Caco-2 (cell line): ENCODE measurements at regions not wholly inside any gene's neighbourhood (a gene's known extent, or its start where the extent isn't known, plus 50 kb on each side); places are given as distances from the start of the nearest gene placed in this dataset.

Experiments
- BruUV-seq: library from RNA; stranded (reverse); fragments of 400-500 nt; replicated peaks from 2 replicates; lab custom pipeline; 2021; lab: Mats Ljungman, UMichigan
- CTCF ChIA-PET: fragments of 300-600 bp; sonication (Branson Sonifier 250); formaldehyde crosslinking; loops from one replicate; lab custom pipeline; 2022; ENCODE audit warnings: antibody characterized with exemption; lab: Charles Lee
- POLR2A ChIA-PET: fragments of 300-600 bp; sonication (Branson Sonifier 250); formaldehyde crosslinking; loops from one replicate; lab custom pipeline; 2022; ENCODE audit warnings: antibody characterized with exemption; lab: Charles Lee
- DNase-seq, 2 experiments: peaks; one replicate each; pipeline versions ENCODE4 v3.0.0 to v3.0.0-alpha.2; 2020 to 2022
- H3K27me3 ChIP-seq: replicated peaks from 2 replicates; pipeline ENCODE4 v1.6.0; 2011; ENCODE audit warnings: low read length; ENCODE audit not compliant: control insufficient read depth, insufficient read depth
- H3K36me3 ChIP-seq: 2 replicates; pipeline ENCODE4 v1.5.1; 2011; ENCODE audit warnings: low read length; ENCODE audit not compliant: control insufficient read depth, insufficient read depth
- H3K4me1 ChIP-seq: fragments of 250-450 bp; sonication (Bioruptor Pico); 2 replicates; pipeline ENCODE4 v1.5.1; 2020; ENCODE audit warnings: mild to moderate bottlenecking
- H3K4me3 ChIP-seq: 2 replicates; pipeline ENCODE4 v1.5.1; 2011; ENCODE audit warnings: low read depth, mild to moderate bottlenecking, control low read depth, low read length
- H3K9me3 ChIP-seq: fragments of 250-450 bp; sonication (Bioruptor Pico); 2 replicates; pipeline ENCODE4 v1.5.1; 2020; ENCODE audit warnings: mild to moderate bottlenecking, moderate library complexity
- H3K27ac Mint-ChIP-seq: one replicate; pipeline ENCODE4 v1.8.0; 2022; ENCODE audit warnings: mixed read lengths; ENCODE audit not compliant: unreplicated experiment
- H3K27me3 Mint-ChIP-seq: one replicate; pipeline ENCODE4 v1.8.0; 2022; ENCODE audit warnings: mixed read lengths; ENCODE audit not compliant: insufficient read depth, unreplicated experiment
- H3K36me3 Mint-ChIP-seq: one replicate; pipeline ENCODE4 v1.8.0; 2022; ENCODE audit warnings: mild to moderate bottlenecking, mixed read lengths; ENCODE audit not compliant: insufficient read depth, unreplicated experiment
- H3K4me1 Mint-ChIP-seq: one replicate; pipeline ENCODE4 v1.8.0; 2022; ENCODE audit warnings: low read depth, mixed read lengths; ENCODE audit not compliant: unreplicated experiment
- H3K4me3 Mint-ChIP-seq: one replicate; pipeline ENCODE4 v1.8.0; 2022; ENCODE audit warnings: mild to moderate bottlenecking, moderate library complexity, mixed read lengths; ENCODE audit not compliant: unreplicated experiment
- H3K9me3 Mint-ChIP-seq: one replicate; pipeline ENCODE4 v1.8.0; 2022; ENCODE audit warnings: mixed read lengths; ENCODE audit not compliant: unreplicated experiment
- intact Hi-C: fragments of 100-400 bp; cut with micrococcal nuclease; formaldehyde crosslinking; loops from one replicate; pipeline ENCODE4 v1.10.0; 2022; ENCODE audit not compliant: unreplicated experiment
- TF ChIP-seq, protein P1 (sequence below), 2 experiments: fragments of 200-600 bp in 1 of 2; IDR thresholded peaks; 1 replicate in 1 of 2; 2 replicates in 1 of 2; pipeline versions ENCODE4 v1.5.1 to v1.8.0; 2011 to 2022; ENCODE audit warnings: antibody characterized with exemption in 1 of 2, control low read depth in 1 of 2, inconsistent platforms in 1 of 2, low read depth in 1 of 2, low read length in 1 of 2, mild to moderate bottlenecking in 1 of 2, moderate library complexity in 1 of 2; ENCODE audit not compliant: insufficient read depth in 1 of 2, severe bottlenecking in 1 of 2, unreplicated experiment in 1 of 2

DNA sequence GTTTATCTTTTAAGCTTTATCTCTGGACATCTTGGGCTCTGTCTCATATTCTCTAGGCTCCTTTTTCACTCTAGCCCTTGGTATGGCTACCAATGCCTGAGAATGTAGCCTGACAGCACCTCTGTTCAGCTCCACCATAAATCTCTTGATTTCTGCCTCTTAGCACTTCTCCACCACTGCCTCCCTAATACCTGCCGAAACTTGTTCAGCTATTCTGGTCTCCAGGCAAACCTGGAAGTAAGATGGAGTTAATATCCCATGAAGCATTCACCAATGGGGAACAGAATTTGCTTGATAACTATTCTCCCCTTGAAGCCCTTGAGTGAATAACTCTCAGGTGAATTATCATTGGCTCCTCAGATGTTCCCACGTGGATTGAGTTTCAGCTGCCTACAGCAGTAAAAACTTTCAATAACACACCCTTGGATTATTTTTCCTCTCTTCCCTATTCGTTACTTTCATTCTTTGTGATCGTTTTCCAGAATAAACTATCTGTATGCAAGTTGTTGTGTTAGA, 145.6 kb downstream of the EVA1A start:
- no peaks in the 10 kb centered on the region for H3K27me3 ChIP-seq
- CTCF ChIA-PET = no interaction called here

DNA sequence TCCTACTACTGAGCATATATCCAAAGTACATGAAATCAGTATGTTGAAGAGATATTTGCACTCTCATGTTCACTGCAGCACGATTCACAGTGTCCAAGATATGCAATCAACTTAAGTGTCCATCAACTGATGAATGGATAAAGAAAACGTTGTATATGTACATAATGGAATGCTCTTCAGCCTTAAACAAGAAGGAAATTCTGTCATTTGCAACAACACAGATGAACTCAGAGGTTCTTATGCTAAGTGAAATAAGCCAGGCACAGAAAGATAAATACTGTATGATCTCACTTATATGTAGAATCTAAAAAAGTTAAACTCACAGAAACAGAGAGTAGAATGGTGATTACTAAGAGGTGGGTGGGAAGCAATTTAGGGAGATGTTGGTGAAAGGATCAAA, 149.2 kb downstream of the EVA1A start:
- Mint-ChIP-seq H3K36me3 (no peaks in the 10 kb centered on the region), H3K9me3 (no peaks in the 10 kb centered on the region), H3K27ac (no peak overlapping the region), H3K4me3 (no peak overlapping the region), H3K27me3 (peaks cover 7% of the 10 kb centered on the region), H3K4me1 (no peaks in the 10 kb centered on the region)
- Histone ChIP-seq H3K9me3 (no peaks in the 10 kb centered on the region; the same call in 1 of the 2 replicates), H3K4me1 (0 out of 2 replicates have a peak, but pooled peaks cover under 1% of the 10 kb centered on the region), H3K36me3 (no peaks in the 10 kb centered on the region), H3K4me3 (no peak overlapping the region), H3K27me3 (no peaks in the 10 kb centered on the region)
- BruUV-seq = no TSS peak
- TF ChIP-seq, protein P1, sequence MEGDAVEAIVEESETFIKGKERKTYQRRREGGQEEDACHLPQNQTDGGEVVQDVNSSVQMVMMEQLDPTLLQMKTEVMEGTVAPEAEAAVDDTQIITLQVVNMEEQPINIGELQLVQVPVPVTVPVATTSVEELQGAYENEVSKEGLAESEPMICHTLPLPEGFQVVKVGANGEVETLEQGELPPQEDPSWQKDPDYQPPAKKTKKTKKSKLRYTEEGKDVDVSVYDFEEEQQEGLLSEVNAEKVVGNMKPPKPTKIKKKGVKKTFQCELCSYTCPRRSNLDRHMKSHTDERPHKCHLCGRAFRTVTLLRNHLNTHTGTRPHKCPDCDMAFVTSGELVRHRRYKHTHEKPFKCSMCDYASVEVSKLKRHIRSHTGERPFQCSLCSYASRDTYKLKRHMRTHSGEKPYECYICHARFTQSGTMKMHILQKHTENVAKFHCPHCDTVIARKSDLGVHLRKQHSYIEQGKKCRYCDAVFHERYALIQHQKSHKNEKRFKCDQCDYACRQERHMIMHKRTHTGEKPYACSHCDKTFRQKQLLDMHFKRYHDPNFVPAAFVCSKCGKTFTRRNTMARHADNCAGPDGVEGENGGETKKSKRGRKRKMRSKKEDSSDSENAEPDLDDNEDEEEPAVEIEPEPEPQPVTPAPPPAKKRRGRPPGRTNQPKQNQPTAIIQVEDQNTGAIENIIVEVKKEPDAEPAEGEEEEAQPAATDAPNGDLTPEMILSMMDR (IDR thresholded peaks at IDR 0.05; ENCODE audit: insufficient read depth in 1 of 2, low read depth in 1 of 2, low read length in 1 of 2, severe bottlenecking in 1 of 2, unreplicated experiment in 1 of 2) = no peak
- no peak for DNase-seq
- ChIA-PET POLR2A (no interaction called here), CTCF (no interaction called here)
- intact Hi-C loops = no loop called here

More for the DNA sequence above, 145.6 kb downstream of the EVA1A start:
- POLR2A ChIA-PET = no interaction called here
- no peaks in the 10 kb centered on the region for H3K9me3 Mint-ChIP-seq
- intact Hi-C loops = no loop called here
- no peak overlapping the region for H3K4me3 ChIP-seq
- H3K9me3 ChIP-seq = no peaks in the 10 kb centered on the region; the same call in 1 of the 2 replicates
- H3K27me3 Mint-ChIP-seq = no peaks in the 10 kb centered on the region
- BruUV-seq = no TSS peak
- TF ChIP-seq, protein P1 (IDR thresholded peaks at IDR 0.05; ENCODE audit: insufficient read depth in 1 of 2, low read depth in 1 of 2, low read length in 1 of 2, severe bottlenecking in 1 of 2, unreplicated experiment in 1 of 2) = no peak
- no peaks in the 10 kb centered on the region for H3K4me1 Mint-ChIP-seq
- no peaks in the 10 kb centered on the region for H3K36me3 Mint-ChIP-seq
- no peak overlapping the region for H3K4me3 Mint-ChIP-seq
- H3K36me3 ChIP-seq = no peaks in the 10 kb centered on the region
- 0 out of 2 replicates have a peak, but pooled peaks cover 8% of the 10 kb centered on the region for H3K4me1 ChIP-seq
- DNase-seq = no peak
- no peak overlapping the region for H3K27ac Mint-ChIP-seq

DNA sequence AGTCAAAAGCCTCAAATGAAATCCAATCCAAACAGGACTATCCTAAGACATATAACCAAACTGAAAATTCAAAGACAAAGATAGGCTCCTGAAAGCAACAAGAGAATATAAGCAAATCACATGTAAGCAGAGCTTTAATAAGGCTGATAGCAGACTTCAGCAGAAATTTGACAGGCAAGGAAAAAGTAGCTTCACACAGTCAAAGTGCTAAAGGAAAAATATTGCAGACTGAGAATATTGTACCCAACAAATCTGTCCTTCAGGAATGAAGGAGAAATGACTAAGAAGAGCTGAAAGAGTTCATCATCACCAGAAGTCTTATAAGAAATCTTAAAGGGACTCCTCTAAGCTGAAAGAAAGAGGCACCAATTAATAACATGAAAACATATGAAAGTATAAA, 150.0 kb downstream of the EVA1A start:
- TF ChIP-seq, protein P1 (IDR thresholded peaks at IDR 0.05; ENCODE audit: insufficient read depth in 1 of 2, low read depth in 1 of 2, low read length in 1 of 2, severe bottlenecking in 1 of 2, unreplicated experiment in 1 of 2) = no peak
- DNase-seq = no peak
- POLR2A ChIA-PET = no interaction called here
- CTCF ChIA-PET = no interaction called here
- Histone ChIP-seq H3K4me1 (no peaks in the 10 kb centered on the region), H3K4me3 (no peak overlapping the region), H3K27me3 (no peaks in the 10 kb centered on the region; the same call in 1 of the 2 replicates), H3K36me3 (no peaks in the 10 kb centered on the region), H3K9me3 (no peaks in the 10 kb centered on the region; the same call in 1 of the 2 replicates)
- Mint-ChIP-seq H3K9me3 (no peaks in the 10 kb centered on the region), H3K36me3 (no peaks in the 10 kb centered on the region), H3K27ac (no peak overlapping the region), H3K4me1 (no peaks in the 10 kb centered on the region), H3K27me3 (peaks cover 7% of the 10 kb centered on the region), H3K4me3 (no peak overlapping the region)
- BruUV-seq = no TSS peak
- intact Hi-C loops = no loop called here
